ENCODE measurements at regions not wholly inside any gene's neighbourhood (a gene's known extent, or its start where the extent isn't known, plus 50 kb on each side); places are given as distances from the start of the nearest gene placed in this dataset.

DNA sequence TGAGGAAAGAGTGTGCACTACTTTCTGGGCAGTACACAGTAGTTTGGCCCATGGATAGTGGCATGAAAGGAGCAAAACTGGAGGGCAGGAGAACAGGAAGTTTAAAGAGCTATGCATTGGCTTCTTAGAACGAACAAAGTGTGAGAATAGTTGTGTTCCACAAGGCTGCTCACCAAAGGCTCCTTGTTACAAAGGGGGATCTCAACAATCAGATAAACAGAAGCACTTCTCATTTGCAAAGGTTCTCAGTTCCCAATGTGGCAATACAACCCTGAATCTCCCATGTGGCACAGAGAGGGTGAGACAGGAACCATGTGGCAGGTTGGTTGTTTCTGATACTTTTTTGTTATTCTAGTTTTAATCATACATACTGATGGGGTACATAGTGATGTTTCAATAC lies 158.4 kb downstream of the CARTPT start:
- Histone ChIP-seq H3K36me3 (no peaks in the 10 kb centered on the region), H3K9me3 (no peaks in the 10 kb centered on the region), H3K27me3 (no peaks in the 10 kb centered on the region), H3K4me1 (peaks cover 9 to 38% (median 28%) of the 10 kb centered on the region in 4 donors), H3K27ac (replicated peaks in 1 of 4) (no peak overlapping the region), H3K4me3 (no peak overlapping the region)
- intact Hi-C loops (cut with DNase I): no loop called here
- WGBS: 94% methylated on average over 1 of the region's 1 CpG
- TF ChIP-seq POLR2A (IDR thresholded peaks at IDR 0.05; ENCODE audit: low read depth): no peak
- no peak for DNase-seq (ENCODE audit: extremely low spot score)

DNA sequence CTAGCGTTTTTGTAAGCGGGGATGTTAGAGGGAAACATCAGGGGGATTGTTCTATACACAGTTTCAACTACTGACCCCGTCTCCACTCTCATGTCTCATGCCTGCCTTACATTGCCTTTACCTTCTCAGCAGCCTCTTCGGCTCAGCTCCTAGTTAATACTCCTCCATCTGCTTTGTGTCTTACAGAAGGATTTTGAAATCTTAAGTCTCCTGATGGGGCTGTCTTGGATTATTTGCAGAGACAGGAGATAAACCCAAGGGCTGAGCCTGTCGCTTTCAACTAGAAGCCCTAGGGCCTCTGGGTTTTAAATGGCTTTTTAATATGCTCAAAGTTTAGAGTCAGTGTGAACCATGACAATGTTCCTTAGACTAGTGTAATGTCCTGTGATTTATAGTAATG lies 161.5 kb downstream of the CARTPT start:
- 67% methylated on average over 5 of the region's 5 CpGs for WGBS
- H3K27ac ChIP-seq (replicated peaks in 1 of 4): peak overlapping the region in 3 of 4 donors; percentile 15 to 49 (median 28)
- no peaks in the 10 kb centered on the region for H3K9me3 ChIP-seq
- intact Hi-C loops (cut with DNase I): no loop called here
- DNase-seq (ENCODE audit: extremely low spot score): no peak
- H3K27me3 ChIP-seq: no peaks in the 10 kb centered on the region
- H3K4me1 ChIP-seq: peaks cover 21 to 50% (median 45%) of the 10 kb centered on the region in 4 donors
- TF ChIP-seq POLR2AphosphoS5 (IDR thresholded peaks at IDR 0.05) (peak in 1 of 2 donors; percentile 43), POLR2A (IDR thresholded peaks at IDR 0.05; ENCODE audit: low read depth) (no peak)
- H3K36me3 ChIP-seq: no peaks in the 10 kb centered on the region
- no peak overlapping the region for H3K4me3 ChIP-seq

DNA sequence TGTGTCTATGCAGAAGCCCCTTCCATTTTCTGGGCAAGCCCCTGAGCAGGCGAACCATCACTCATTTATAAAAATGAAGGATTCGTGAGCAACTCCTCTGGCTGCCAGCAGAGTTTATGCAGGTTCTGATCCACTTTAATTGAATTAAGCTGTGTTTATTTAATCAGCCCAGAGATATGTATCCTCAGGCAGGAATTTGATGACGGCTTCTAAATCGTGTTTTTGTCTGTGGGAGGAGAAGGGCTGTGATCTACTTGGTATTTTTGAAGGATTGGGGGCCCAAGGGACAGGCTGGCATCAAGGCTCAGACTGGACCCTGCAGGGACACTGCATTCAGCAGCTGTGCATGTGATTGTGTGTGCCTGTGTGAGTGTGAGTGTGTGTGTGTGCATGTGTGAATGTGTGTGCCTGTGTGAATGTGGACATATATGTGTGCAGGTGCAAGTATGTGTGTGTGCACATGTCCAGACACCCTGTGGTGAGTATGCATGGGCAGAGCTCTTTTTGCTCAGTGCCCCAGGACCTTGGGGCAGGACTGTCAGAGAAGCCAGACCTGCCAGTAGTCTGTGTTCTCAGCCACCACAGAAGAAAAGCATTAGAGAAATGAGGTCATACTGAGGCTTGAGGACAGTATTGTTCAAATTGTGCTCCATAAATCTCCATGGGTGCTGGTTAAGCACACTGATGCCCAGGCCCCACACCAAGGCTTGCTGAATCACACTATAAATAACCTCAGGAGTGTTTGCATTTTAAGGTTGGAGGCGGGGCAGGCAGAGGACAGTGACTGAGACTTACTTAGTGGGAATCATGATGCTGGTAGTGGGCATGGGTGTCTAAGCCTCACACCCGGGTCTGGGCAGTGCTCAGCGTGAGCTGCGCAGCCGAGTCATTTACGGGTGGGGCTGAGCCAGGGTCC lies 164.0 kb downstream of the CARTPT start:
- TF ChIP-seq POLR2AphosphoS5 (IDR thresholded peaks at IDR 0.05): peak; percentile 27 to 56
- TF ChIP-seq EP300 (IDR thresholded peaks at IDR 0.05): no peak
- Histone ChIP-seq H3K27me3 (no peaks in the 10 kb centered on the region), H3K4me3 (no peak overlapping the region), H3K36me3 (no peaks in the 10 kb centered on the region), H3K27ac (replicated peaks in 1 of 4) (peak overlapping the region; percentile 55 to 66 (median 62)), H3K9me3 (no peaks in the 10 kb centered on the region), H3K4me1 (peaks cover 21 to 58% (median 45%) of the 10 kb centered on the region in 4 donors)
- intact Hi-C loops (cut with DNase I): no loop called here
- peak; percentile 91 for DNase-seq (ENCODE audit: extremely low spot score)
- whole genome bisulfite sequencing: 67% methylated on average over 10 of the region's 10 CpGs

DNA sequence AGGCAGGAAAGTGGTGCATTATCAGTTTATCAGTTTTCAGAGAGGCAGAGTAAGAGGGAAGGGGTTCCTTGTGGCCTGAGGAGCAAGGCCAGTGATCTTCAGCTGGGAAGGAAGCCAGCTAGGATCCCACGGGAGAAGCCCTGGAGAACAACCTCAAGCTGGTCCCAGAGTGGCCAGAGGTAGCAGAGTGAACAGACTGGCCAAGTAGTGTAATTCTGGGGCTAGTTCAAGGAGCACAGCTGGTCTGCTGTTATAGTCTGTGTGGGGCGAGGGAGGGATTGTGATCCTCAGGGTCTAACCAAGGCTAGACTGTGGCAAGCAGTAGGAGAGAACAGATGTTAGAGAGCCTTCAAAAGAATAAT lies 164.6 kb downstream of the CARTPT start:
- H3K27me3 ChIP-seq: no peaks in the 10 kb centered on the region
- no peak overlapping the region for H3K4me3 ChIP-seq
- peak overlapping the region; percentile 55 to 66 (median 62) for H3K27ac ChIP-seq (replicated peaks in 1 of 4)
- H3K36me3 ChIP-seq: no peaks in the 10 kb centered on the region
- H3K4me1 ChIP-seq: peaks cover 21 to 58% (median 45%) of the 10 kb centered on the region in 4 donors
- WGBS: 55% methylated on average over 2 of the region's 2 CpGs
- H3K9me3 ChIP-seq: no peaks in the 10 kb centered on the region
- TF ChIP-seq, protein P1, sequence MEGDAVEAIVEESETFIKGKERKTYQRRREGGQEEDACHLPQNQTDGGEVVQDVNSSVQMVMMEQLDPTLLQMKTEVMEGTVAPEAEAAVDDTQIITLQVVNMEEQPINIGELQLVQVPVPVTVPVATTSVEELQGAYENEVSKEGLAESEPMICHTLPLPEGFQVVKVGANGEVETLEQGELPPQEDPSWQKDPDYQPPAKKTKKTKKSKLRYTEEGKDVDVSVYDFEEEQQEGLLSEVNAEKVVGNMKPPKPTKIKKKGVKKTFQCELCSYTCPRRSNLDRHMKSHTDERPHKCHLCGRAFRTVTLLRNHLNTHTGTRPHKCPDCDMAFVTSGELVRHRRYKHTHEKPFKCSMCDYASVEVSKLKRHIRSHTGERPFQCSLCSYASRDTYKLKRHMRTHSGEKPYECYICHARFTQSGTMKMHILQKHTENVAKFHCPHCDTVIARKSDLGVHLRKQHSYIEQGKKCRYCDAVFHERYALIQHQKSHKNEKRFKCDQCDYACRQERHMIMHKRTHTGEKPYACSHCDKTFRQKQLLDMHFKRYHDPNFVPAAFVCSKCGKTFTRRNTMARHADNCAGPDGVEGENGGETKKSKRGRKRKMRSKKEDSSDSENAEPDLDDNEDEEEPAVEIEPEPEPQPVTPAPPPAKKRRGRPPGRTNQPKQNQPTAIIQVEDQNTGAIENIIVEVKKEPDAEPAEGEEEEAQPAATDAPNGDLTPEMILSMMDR (IDR thresholded peaks at IDR 0.05): no peak
- TF ChIP-seq POLR2A (IDR thresholded peaks at IDR 0.05; ENCODE audit: low read depth): no peak
- TF ChIP-seq POLR2AphosphoS5 (IDR thresholded peaks at IDR 0.05): no peak
- no peak for TF ChIP-seq EP300 (IDR thresholded peaks at IDR 0.05)
- intact Hi-C loops (cut with DNase I): no loop called here
- DNase-seq (ENCODE audit: extremely low spot score): no peak

DNA sequence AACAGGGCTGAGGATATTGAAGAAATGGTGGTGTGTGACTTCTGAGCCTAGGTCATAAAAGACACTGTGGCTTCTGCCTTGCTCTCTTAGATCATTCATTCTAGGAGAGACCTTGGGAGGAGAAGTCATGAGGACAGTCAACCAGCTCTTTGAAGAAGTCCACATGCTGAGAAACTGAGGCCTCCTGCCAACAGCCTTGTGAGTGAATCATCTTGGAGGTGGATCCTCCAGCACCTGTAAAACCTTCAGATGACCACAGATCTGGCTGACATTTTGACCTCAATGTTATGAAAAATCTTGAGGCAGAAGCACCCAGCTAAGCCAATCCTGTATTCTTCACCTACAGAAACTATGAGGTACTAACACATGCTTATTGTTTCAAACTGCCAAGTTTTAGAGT lies 165.9 kb downstream of the CARTPT start:
- intact Hi-C loops (cut with DNase I): no loop called here
- no peaks in the 10 kb centered on the region for H3K9me3 ChIP-seq
- no peak for DNase-seq (ENCODE audit: extremely low spot score)
- H3K27me3 ChIP-seq: no peaks in the 10 kb centered on the region
- TF ChIP-seq EP300 (IDR thresholded peaks at IDR 0.05): no peak
- TF ChIP-seq POLR2A (IDR thresholded peaks at IDR 0.05; ENCODE audit: low read depth): no peak
- TF ChIP-seq, protein P1 (IDR thresholded peaks at IDR 0.05): no peak
- TF ChIP-seq POLR2AphosphoS5 (IDR thresholded peaks at IDR 0.05): no peak
- peak overlapping the region in 1 of 4 donors; percentile 64 for H3K27ac ChIP-seq (replicated peaks in 1 of 4)
- no peaks in the 10 kb centered on the region for H3K36me3 ChIP-seq
- no peak overlapping the region for H3K4me3 ChIP-seq
- peaks cover 17 to 50% (median 41%) of the 10 kb centered on the region in 4 donors for H3K4me1 ChIP-seq

DNA sequence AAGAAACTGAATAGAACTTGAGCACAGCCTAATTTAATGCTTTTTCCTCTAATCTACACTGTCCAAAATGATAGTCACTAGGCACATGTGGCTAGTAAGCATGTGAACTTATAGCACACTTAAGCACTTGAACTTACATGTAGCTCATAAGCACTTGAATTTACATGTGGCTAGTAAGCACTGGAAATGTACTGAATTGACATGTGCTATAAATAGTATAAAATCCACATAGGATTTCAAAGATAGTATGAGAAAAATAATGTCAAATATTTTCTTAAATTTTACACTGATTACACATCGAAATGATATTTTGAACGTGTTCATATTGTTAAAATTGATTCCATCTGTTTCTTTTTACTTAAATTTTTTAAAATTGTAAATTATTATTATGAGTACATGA lies 167.3 kb downstream of the CARTPT start:
- DNase-seq (ENCODE audit: extremely low spot score): no peak
- no peak for TF ChIP-seq POLR2AphosphoS5 (IDR thresholded peaks at IDR 0.05)
- TF ChIP-seq POLR2A (IDR thresholded peaks at IDR 0.05; ENCODE audit: low read depth): no peak
- no peak for TF ChIP-seq EP300 (IDR thresholded peaks at IDR 0.05)
- TF ChIP-seq, protein P1 (IDR thresholded peaks at IDR 0.05): no peak
- intact Hi-C loops (cut with DNase I): no loop called here
- Histone ChIP-seq H3K9me3 (no peaks in the 10 kb centered on the region), H3K4me3 (no peak overlapping the region), H3K36me3 (no peaks in the 10 kb centered on the region), H3K4me1 (peaks cover 12 to 40% (median 33%) of the 10 kb centered on the region in 4 donors), H3K27me3 (no peaks in the 10 kb centered on the region), H3K27ac (replicated peaks in 1 of 4) (no peak overlapping the region)
- WGBS: 71% methylated on average over 2 of the region's 2 CpGs

Measured in esophagus muscularis mucosa (tissue), 4 donors.